Activated naive CD4-positive, alpha-beta T cell (primary cell): ENCODE measurements at regions not wholly inside any gene's neighbourhood (a gene's known extent, or its start where the extent isn't known, plus 50 kb on each side); places are given as distances from the start of the nearest gene placed in this dataset.
"Not testable (repeated sequence)": the region's sequence is repeated elsewhere in the genome, so short reads cannot be mapped to it uniquely, and the experiment has no call there.

ENCODE experiments used
- DNase-seq, 4 experiments: peaks; one replicate each; lab custom pipeline; 2025; lab: John Stamatoyannopoulos, UW

DNA sequence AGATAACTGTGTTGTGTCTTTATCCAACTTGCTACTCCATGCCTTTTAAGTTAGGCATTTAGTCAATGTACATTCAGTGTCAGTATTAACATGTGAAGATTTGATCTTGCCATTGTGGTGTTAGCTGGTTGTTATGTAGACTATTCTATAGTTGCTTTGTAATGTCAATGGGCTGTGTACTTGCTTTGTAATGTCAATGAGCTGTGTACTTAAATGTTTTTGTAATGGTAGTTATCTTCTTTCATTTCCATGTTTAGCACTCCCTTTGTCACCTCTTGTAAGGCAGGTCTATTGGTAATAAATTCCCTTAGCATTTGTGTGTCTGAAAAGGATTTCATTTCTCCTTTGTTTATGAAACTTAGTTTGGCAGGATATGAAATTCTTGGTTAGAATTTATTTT is 53.4 kb downstream of the MC4R start:
- no peak for DNase-seq

DNA sequence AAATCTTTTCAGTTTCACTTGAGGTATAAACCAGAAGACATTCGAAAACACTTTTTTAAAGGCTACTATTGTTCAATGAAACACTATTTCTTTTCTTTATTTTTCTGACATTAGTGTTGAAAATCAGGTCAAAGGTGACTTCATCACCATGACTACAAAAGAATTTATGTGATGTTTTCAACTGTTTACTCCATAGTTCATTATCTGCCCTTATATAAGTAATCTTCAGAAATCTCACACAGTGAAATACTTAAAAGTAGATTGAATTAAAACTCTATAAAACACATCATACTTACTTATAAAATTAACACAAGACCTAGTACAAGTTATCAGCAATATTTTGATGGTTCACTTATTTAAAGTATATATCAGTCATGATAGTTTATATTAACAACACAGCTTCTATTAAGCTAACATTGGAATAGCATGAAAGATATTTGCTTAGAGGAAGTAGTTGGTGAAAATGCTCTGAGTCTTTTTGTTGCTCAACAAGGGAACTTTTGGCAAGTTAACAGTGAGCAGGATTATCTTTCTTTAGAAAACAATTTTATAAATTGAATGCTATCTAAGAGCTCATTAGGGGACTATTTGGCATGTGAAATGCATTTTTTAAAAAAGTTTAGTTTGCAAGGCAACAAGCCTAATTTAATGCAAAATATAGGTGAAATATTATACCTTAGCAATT is 60.8 kb downstream of the MC4R start:
- DNase-seq, result no peak

DNA sequence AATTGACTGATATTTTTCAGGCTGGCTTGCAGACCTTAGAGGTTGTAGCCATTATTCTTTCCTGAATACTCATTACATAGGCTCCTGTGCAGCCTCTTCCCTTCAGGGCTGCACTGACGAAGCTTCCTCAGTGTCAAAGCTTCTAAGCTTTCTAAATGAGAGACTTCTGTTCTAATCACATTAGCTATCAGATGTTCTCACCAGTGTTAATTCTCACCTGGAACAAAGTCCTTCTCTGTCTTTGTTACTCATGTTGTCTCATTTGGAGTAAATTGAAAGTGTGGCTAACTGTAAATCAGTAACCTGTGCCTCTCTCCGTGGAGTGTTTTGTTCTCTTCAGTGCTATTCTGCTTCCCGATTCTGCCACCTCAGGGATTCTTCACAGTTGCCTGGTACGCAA is 76.9 kb downstream of the MC4R start:
- DNase-seq, result no peak

DNA sequence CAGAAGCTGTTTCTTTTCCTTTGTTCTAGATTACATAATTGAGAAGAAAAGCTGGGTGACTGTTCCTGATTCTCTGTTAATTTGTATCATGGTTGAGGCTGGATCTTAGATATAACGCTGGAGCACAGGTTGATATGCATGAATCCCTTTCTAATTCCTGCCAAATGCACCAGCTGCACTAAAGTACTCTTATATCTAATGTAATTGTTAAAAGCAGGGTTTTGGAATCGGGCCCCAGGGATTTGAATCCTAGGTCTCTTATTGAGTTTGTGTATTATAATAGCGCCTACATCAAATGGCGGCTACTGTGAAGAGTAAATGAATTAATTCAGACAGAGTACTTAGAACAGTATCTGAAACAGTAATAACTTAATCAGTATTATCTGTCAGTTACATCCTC is 80.4 kb downstream of the MC4R start:
- no peak for DNase-seq

DNA sequence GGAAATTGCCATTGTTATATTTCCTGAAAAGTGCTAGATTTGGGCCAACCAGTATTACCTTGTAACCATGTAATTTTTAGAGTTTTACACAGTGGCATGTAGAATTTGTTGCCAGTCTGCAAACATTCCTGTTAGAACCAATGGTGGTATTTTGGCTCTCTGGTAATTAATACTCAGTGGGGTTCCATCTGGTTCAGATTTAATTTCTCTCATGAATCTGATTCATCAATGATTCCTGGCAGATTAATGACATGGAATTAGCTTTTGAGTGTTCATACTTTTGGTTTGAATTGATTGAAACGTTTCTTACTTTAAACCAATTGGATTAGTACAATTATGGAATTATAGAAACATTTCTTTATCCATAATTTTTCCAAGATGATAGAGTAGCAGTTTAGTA is 93.2 kb downstream of the MC4R start:
- DNase-seq, result no peak

DNA sequence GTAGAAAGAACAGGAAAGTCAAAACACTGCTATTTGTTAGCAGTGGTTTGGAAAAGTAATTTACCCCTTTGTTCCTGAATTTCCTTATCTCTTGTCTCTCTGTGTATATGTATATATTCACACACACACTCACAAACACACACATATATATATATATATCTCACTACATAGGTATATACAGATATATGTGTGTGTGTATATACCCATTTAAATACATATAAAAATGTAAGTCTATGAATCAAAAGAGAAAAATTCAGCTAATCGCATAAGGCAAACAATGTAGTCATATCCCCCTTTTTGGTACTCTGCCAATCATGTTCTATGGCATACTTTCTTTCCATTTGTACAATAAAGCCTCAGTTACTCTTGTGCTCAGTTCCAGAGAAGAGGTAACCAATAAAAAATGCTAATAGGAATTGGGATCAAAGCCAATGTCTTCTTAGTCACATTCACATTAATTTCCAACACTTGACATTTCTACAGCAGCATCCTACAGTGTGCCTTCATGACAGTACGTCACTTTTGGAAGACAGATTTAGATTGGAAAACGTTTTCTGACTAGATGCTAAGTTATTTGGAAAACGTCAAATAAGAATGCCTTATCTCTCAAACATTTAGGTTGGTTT is 94.6 kb downstream of the MC4R start:
- DNase-seq, result no peak

DNA sequence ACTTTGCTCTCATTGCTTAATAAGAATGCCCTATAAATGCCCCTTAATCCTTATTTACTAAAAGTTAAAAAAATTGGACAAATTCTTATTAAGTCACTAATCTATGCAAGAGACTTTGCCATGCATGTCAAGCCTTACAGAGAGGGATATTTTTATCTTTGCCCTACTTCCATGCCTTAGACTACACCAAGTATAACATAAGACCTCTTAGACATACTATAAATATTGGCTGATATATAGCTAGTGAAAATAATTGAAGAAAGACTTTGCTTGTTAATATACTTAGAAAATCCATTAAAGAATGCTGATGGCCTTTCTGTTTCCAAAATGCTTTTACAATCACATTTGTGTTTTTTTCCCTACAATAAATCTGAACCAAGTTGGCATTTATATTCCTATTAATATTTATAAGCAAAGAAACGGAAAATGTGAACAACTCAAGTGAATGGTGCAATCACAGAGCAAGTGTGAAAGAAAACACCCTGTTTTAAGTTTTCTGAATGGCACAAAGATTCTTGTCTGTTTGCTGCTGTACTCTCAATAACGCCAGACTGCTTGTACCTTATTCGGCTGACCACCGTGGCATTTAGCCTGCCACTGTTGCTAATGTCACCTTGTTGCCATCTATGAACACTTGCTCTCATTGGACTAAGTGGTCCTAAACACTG is 105.0 kb downstream of the MC4R start:
- no peak for DNase-seq

DNA sequence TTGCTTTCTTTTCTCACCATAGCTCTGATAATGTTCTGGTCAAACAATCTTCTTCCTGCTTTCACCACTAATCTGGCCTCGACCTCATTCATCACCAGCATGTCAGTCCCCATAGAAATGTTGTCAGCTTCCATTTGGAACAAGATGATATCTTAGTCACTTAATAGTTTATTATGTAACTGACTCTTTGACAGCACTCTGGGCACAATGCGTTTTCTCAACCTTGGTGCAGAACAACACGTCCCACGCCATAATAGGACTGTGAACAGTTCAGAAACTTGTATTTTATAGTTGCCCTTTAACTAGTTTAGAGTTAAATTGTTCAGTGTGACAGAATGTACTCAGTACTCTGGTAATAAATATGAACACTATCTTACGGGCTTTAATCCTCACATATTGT is 106.0 kb downstream of the MC4R start:
- no peak for DNase-seq

DNA sequence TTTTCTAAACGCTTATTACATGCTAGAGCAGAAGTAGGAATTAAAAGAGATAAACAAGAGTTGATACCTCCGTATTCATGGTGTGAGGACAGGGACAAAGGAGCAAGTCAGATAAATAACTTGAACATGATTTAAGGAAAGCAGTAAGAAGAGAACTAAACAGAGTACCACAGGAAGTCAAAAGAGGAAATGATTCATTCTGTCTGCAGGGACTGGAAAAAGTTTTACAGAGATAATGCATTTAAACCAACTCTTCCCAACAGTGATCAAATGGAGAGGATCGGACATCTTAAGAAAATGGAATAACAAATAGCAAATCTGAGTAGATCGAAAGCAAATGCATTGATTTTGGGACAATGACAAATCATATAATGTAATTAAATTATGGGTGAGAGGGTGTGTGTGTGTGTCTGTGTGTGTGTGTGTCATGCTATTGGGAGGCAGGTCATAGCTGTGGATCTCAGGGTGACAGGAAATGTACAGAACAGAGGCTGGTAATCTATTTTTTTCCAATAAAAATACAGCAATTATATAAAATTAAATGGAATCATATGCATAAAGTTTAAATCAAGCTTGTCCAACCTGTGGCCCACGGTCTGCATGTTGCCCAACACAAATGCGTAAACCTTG is 113.4 kb downstream of the MC4R start:
- no peak for DNase-seq

DNA sequence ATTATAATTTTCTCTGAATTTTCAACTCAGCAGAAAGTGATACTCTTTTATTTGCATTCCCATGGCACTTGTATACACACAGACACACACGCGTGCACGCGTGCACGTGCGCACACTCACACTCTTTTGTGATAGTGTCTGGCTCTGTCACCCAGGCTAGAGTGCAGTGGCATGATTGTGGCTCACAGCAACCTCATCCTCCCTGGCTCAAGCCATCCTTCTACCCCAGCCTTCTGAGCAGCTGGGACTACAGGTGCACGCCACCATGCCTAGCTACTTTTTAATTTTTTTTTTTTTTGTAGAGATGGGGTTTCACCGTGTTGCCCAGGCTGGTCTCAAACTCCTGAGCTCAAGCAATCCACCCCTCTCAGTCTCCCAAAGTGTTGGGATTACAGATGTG is 123.2 kb downstream of the MC4R start:
- no peak for DNase-seq

DNA sequence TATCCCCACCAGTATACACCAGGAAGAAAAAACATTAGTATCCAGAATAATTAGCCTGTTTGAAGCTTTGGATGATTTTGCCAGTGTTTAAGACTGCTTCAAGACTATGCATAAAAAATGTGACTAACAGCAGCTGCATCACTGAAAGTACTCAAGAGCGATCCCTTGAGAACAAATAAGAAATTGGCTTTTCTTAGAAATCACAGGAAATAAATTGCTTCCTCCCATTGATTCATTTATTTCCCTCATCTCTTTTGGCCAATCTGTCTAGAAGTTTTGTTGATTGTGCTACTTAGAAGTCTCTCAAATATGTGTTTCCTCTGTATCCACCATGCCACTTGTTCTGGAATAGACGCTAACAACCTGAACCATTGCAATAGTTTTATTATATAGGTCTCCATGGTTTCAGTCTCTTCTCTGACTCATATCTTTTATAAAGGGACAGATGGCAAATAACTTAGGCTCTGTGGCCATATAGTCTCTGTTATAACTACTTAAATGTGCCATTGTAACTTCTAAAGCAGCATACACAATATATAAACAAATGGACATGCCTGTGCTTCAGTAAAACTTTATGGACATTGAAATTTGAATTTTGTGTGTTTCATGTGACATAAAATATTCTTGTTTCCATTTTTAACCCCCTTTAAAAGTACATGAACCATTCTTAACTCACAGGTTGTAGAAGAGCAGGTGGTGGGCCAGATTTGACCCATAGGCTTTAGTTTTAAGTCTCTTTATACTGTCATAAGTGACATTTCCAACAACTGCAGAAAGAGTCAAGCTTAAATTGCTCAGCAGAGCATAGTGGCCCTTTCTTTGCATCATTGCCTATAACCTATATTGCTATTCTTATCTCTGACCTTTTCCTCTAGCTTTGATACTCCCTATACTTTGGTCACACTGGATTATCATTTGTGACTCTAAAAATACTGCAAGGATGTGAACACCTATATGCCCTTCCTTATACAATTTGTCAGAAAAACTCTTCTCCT is 123.9 kb downstream of the MC4R start:
- no peak for DNase-seq

DNA sequence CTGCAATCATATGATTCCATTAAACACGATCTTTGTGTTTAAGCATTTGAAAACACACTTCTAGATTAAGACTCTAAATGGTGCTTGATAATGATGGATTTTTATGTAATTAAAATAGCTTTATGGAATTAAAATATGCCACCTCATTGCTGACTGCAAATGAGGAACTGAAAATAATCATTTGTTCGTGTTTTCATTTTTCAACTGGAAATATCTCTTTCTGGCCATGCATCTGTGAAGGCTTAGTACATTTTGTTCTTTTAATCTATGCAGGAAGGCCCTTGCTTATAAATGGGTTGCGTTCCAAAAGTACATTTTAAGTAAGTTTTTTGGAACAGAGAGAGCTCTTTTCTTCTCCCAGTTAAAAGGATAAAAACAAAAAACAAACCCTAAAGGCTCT is 125.5 kb downstream of the MC4R start:
- no peak for DNase-seq

DNA sequence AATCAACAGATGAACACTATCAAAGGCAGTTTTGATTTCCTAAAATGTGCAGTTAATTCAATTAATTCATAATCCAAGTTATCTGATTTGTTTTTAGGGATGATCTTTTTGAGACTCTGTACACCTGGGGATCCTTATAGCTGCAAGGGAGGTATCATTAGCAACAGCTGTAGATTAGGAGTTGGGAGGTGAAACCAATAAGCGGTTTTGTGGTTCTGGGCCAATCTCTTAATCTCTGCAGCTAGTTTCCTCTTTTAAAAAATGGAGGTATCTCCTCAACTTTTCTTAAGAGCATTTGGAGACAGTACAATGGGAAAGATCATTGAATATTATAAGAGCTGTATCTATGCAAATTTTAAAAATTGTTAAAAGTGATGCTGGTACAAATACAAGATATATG is 126.0 kb downstream of the MC4R start:
- no peak for DNase-seq

DNA sequence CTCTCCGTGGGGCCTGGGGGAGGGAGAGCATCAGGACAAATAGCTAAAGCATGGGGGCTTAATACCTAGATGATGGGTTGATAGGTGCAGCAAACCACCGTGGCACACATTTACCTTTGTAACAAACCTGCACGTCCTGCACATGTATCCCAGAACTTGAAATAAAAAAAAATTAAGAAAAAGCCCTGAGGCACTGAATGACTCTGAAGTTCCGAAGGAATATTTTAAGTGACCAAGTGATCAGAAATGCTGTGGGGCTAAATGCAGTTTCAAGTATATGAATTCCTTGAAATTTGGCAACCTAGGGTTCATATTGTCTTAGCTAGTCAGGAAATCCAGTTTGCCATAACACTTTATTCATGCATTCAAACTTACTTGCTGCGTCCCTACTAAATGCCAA is 127.5 kb downstream of the MC4R start:
- DNase-seq, result no peak

DNA sequence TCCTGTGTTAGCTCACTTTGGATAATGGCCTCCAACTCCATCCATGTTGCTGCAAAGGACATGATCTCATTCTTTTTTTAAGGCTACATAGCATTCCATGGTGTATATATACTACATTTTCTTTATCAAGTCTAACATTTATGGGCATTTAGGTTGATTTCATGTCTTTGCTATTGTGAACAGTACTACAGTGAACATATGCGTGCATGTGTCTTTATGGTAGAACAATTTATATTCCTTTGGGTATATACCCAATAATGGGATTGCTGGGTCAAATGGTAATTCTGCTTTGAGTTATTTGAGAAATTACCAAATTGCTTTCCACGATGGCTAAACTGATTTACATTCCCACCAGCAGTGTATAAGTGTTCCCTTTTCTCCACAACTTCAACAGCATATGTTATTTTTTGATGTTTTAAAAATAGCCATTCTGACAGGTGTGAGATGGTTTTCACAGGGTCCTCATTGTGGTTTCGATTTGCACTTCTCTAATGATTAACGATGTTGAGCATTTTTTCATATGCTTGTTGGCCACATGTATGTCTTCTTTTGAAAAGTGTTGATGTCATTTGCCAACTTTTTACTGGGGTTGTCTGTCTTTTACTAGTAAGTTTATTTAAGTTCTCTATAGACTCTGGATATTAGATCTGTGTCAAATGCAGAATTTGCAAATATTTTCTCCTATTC is 133.4 kb downstream of the MC4R start:
- not testable (repeated sequence) for DNase-seq

DNA sequence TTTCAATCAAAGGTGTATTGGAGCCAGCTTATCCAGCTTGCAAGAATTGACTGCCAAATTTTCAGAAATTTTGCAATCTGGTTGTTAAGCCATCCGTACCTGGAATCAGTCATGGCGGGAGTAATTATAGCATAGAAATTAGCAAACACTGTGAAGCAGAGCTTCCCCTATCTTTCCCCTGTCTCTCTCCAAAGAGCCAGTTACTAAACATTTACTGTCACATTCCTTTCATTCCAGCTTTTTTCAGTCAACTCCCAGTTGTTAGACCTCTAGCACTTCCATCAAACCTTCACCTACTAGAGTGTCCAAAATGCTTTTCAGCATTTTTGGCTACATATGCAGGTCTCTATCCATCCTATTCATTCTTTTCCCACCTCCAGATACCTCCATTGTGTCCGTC is 137.4 kb downstream of the MC4R start:
- no peak for DNase-seq

DNA sequence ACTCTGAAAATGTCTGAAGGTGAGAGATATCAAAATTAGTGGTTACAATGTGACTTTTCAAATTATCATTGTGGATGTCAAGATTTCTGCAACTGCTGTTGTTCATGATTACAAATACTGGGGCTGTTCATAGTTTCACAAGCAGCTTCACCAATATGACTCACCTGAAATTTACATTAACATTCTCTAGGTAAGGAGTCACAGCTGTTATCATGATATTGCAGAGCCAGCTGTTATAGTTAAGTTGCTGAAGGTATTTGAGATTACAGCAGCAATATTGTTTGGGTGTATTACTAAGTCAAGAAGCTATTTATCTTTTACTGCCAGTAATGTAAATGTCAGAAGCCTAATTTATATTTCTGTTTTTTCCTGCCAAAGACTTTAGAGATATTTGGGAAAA is 140.0 kb downstream of the MC4R start:
- no peak for DNase-seq

DNA sequence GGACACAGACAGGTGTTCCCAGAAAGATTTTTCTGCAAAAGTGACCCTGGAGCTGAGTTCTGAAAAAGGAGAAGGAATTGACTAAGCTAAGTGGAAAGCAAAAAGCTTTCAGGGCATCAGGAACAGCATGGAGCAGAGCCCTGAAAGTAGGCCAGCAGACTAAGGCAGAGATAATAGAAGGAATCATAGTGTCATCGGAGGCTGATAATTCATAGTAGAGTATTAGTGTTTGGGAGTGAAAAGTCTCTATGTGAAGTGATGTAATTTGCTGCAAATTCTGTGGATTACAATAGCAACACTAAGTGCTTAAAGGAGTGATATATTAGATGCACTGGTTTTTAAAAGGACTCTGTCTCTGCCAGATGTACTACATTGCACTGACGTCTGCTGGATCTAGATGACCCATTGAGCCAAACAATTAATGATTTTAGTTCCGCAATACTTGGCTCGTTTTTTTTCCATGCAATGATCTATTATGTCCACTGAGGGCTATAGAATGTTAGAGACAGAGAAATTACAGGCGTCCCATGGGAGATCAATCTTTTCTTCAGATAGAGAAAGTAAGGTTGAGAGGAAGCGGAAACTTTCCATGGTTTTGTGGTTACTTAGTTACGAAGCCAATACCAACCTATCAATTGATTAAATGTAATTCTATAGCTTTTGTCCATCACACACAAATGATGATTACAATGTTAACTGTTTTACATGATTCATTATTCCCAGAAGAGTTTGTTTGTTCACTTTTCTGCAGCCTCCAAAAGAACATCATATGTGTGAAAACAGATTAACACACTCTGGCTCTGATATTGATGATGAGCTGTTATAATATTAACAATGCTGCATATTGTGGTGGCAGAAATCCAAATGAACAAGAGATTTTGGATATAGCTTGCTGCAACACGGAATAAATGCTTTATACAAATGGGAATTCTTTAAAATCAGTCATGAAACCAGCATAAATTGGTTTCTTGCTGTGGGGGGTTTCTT is 143.7 kb downstream of the MC4R start:
- DNase-seq, result no peak

DNA sequence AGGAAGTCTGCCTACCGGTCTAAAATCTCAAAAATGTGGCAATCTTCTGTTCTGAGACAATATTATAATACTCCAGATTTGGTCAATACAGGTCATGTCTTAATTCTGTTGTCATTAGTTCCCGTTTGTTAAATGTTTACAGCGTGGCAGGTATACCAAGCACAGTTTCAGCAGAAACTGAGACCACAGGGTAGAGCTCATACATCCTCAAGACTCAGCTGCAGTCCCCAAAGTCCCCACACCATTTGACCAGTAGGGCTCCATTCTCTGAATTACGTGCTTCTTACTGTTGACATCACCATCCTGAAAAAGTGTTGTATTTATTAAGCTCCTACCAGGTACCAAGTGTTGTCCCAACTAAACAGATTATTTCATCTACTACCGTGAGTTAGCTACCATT is 157.1 kb downstream of the MC4R start:
- DNase-seq, result no peak

DNA sequence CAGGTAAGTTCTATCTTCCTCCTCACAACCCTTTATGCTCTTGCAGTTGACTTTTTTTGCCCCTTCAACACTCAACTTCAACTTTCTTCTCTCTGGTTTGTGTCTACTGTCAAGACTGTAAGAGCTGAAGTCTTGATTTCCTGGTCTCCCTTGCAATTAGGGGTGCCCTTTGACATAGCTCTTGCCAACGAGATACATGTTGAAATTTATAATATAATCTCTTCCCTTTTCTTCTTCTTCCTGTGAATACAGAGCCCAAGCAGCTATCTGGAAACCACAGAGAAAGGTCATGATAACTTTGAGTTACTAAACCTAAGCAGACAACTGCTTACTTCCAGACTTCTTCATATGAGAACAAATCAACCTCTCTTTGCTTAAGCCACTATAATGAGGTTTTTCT is 163.5 kb downstream of the MC4R start:
- DNase-seq, result no peak
